GM08714 (cell line): ENCODE measurements at regions not wholly inside any gene's neighbourhood (a gene's known extent, or its start where the extent isn't known, plus 50 kb on each side); places are given as distances from the start of the nearest gene placed in this dataset.
"Not testable (repeated sequence)": the region's sequence is repeated elsewhere in the genome, so short reads cannot be mapped to it uniquely, and the experiment has no call there.

ENCODE experiments used
- H3K4me3 ChIP-seq: fragments of 200-500 bp; sonication (Bioruptor generic); 2 replicates; pipeline ENCODE4 v1.5.1; 2014; ENCODE audit warnings: mild to moderate bottlenecking, low read length, inconsistent platforms
- ZNF274 ChIP-seq: IDR thresholded peaks from 2 replicates; pipeline ENCODE4 v1.6.1; 2012; ENCODE audit warnings: mild to moderate bottlenecking, low read depth, low read length

GRCh38 chr6:141216726-141217125 is 916.0 kb upstream of the GJE1 start:
- TF ChIP-seq ZNF274 = no peak
- H3K4me3 ChIP-seq = no peak overlapping the region

- H3K4me3 ChIP-seq = no peak overlapping the region
- TF ChIP-seq ZNF274 = no peak
Observed at GRCh38 chr6:141212296-141212695, 920.4 kb upstream of the GJE1 start.

GRCh38 chr6:141211845-141212244 is 920.9 kb upstream of the GJE1 start:
- no peak for TF ChIP-seq ZNF274
- no peak overlapping the region for H3K4me3 ChIP-seq

- no peak overlapping the region for H3K4me3 ChIP-seq
- TF ChIP-seq ZNF274 = no peak
Observed at GRCh38 chr6:141210901-141211300, 921.8 kb upstream of the GJE1 start.

- no peak overlapping the region for H3K4me3 ChIP-seq
- no peak for TF ChIP-seq ZNF274
Observed at GRCh38 chr6:141209890-141210289, 922.8 kb upstream of the GJE1 start.

- H3K4me3 ChIP-seq = no peak overlapping the region
- TF ChIP-seq ZNF274 = no peak
Observed at GRCh38 chr6:141208101-141208500, 924.6 kb upstream of the GJE1 start.

GRCh38 chr6:141203902-141204575 is 928.7 kb upstream of the GJE1 start:
- no peak overlapping the region for H3K4me3 ChIP-seq
- no peak for TF ChIP-seq ZNF274

GRCh38 chr6:141202626-141203025 is 930.1 kb upstream of the GJE1 start:
- no peak for TF ChIP-seq ZNF274
- no peak overlapping the region for H3K4me3 ChIP-seq

GRCh38 chr6:141199074-141199473 is 933.7 kb upstream of the GJE1 start:
- TF ChIP-seq ZNF274 = no peak
- H3K4me3 ChIP-seq = no peak overlapping the region

- no peak for TF ChIP-seq ZNF274
- H3K4me3 ChIP-seq = no peak overlapping the region
Observed at GRCh38 chr6:141195251-141195832, 937.4 kb upstream of the GJE1 start.

GRCh38 chr6:141183368-141183767 is 949.4 kb upstream of the GJE1 start:
- no peak overlapping the region for H3K4me3 ChIP-seq
- TF ChIP-seq ZNF274 = no peak

GRCh38 chr6:141175458-141175857 is 957.3 kb upstream of the GJE1 start:
- not testable (repeated sequence) for H3K4me3 ChIP-seq

- no peak overlapping the region for H3K4me3 ChIP-seq
- TF ChIP-seq ZNF274 = no peak
Observed at GRCh38 chr6:141174932-141175331, 957.8 kb upstream of the GJE1 start.

- TF ChIP-seq ZNF274 = no peak
- no peak overlapping the region for H3K4me3 ChIP-seq
Observed at GRCh38 chr6:141173529-141173928, 959.2 kb upstream of the GJE1 start.

GRCh38 chr6:141169419-141169818 is 963.3 kb upstream of the GJE1 start:
- no peak overlapping the region for H3K4me3 ChIP-seq
- no peak for TF ChIP-seq ZNF274

GRCh38 chr6:141167945-141168344 is 964.8 kb upstream of the GJE1 start:
- H3K4me3 ChIP-seq = no peak overlapping the region
- TF ChIP-seq ZNF274 = no peak
